ENCODE measurements at regions not wholly inside any gene's neighbourhood (a gene's known extent, or its start where the extent isn't known, plus 50 kb on each side); places are given as distances from the start of the nearest gene placed in this dataset.

DNA sequence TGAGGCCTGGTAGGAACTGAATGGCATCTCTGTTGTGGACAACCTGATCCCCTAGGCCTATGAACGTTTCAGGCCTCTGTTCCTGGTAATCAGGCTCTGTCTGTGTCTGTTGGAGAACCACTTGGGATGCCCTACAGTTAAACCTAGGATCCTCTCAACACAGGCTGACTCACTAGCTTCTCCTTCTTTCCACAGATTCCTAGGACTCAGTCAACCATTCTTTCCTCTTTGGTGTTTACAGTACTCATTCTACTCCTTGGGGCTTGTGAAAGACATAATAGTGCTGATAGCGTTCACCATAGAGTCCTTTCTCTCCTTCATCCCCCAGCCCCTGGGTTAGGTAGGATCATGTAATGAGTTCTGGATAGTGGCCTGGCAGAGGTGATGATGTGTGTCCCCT, 544.3 kb downstream of the METTL4 start:
- Mint-ChIP-seq H3K4me3 (no peak overlapping the region), H3K27ac (no peak overlapping the region), H3K4me1 (no peaks in the 10 kb centered on the region), H3K27me3 (no peaks in the 10 kb centered on the region), H3K36me3 (no peaks in the 10 kb centered on the region), H3K9me3 (no peaks in the 10 kb centered on the region)

DNA sequence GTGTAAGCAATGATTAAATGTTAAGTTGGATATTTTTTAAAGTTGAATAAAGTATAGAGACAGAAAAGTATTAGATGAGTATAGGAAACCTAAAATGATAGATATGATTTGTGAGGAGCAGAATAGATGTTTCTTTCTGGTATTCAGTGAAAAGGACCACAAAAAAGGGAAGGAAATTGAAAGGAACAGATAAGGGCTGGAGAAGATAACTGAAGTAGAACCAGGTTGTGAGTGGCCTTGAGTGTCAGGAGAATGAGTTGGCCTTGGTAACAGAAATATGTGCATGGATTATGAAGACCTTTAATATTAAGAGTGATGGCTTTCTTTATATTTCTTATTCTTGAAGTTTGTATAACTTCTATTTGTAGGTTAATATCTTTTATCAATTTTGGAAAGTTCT, 543.5 kb downstream of the METTL4 start:
- H3K9me3 Mint-ChIP-seq, result no peaks in the 10 kb centered on the region
- H3K27ac Mint-ChIP-seq, result no peak overlapping the region
- no peaks in the 10 kb centered on the region for H3K4me1 Mint-ChIP-seq
- H3K4me3 Mint-ChIP-seq, result no peak overlapping the region
- no peaks in the 10 kb centered on the region for H3K36me3 Mint-ChIP-seq
- no peaks in the 10 kb centered on the region for H3K27me3 Mint-ChIP-seq

DNA sequence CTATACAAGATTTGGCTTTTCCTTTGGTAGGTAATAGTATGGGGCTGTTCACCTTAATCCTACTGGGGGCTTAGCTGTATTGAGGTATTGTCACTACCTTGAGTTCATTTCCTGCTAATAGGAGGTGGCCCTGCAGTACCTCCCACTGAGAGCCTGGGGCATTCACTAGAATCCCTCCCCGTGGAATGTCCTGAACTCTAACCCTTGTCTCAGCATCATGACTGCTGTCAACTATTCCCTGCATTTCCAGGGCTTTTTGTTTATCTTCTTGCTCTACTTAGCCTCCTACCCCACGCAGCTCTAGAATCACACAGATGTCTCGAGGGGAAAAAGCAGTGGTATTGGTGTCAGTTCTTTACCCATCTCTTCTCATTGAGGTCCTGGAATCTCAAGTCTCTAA, 542.3 kb downstream of the METTL4 start:
- no peaks in the 10 kb centered on the region for H3K36me3 Mint-ChIP-seq
- no peak overlapping the region for H3K4me3 Mint-ChIP-seq
- no peak overlapping the region for H3K27ac Mint-ChIP-seq
- no peaks in the 10 kb centered on the region for H3K27me3 Mint-ChIP-seq
- H3K9me3 Mint-ChIP-seq, result no peaks in the 10 kb centered on the region
- H3K4me1 Mint-ChIP-seq, result no peaks in the 10 kb centered on the region

DNA sequence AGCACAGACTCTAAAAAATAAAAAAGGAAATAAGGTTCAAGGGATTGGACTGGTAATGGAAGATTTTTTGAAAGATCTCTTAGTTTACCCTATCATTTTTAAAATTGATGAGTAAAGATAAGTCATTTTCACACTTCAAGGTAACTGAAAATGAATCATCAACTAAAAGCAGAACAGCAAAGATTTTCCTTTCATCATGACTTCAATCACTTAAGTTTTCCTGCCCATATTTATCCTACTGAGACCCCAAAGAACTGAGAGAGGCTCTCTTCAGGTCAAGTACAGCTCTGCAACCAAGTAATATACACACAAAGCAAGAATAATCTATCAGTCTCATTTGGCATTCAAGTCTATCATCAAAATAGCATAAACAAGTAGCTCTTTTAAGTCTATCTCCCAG, 540.7 kb downstream of the METTL4 start:
- Mint-ChIP-seq H3K4me1 (no peaks in the 10 kb centered on the region), H3K27me3 (no peaks in the 10 kb centered on the region), H3K27ac (no peak overlapping the region), H3K4me3 (no peak overlapping the region), H3K9me3 (peaks cover 0 to 1% (median 0%) of the 10 kb centered on the region in 3 donors), H3K36me3 (no peaks in the 10 kb centered on the region)

DNA sequence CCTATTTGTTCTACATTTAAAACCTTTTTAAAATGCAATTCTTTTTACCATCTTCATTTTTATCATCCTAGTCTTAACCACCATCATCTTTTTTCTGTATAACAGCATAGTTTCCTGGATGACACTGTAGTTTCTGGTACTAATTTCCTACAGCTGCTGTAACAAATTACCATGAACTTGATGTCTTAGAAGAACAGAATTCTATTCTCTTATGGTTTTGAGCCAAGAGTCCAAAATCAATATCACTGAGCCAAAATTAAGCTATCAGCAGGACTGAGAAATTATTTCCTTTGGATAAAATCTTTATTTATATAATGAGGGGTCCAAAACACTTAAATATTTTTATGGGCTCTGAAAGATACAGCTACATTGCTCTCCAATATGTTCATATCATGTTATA, 539.3 kb downstream of the METTL4 start:
- no peaks in the 10 kb centered on the region for H3K27me3 Mint-ChIP-seq
- peaks cover 0 to 1% (median 0%) of the 10 kb centered on the region in 3 donors for H3K9me3 Mint-ChIP-seq
- H3K27ac Mint-ChIP-seq, result no peak overlapping the region
- no peaks in the 10 kb centered on the region for H3K36me3 Mint-ChIP-seq
- H3K4me1 Mint-ChIP-seq, result no peaks in the 10 kb centered on the region
- H3K4me3 Mint-ChIP-seq, result no peak overlapping the region

DNA sequence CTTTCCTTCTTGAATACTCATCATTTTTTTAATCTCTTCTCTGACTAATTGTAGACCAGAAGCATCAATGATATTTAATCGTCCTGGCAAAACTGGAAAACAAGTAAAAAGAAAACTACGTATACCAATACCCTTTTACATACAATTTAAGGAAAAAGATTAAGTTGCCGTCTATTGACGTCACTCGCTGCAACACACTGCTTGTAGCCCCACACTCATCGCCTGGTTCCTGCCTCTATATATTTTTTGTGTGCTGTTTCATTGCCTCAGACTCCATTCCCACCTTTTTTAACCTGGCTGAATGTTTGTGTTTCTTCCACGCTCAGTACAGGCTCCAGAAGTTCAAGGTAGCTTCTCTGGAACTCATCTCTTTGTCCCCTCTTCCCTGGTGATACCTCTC, 536.2 kb downstream of the METTL4 start:
- H3K4me1 Mint-ChIP-seq, result no peaks in the 10 kb centered on the region
- H3K27ac Mint-ChIP-seq, result no peak overlapping the region
- no peaks in the 10 kb centered on the region for H3K27me3 Mint-ChIP-seq
- no peak overlapping the region for H3K4me3 Mint-ChIP-seq
- H3K36me3 Mint-ChIP-seq, result no peaks in the 10 kb centered on the region
- peaks cover 0 to 1% (median 0%) of the 10 kb centered on the region in 3 donors for H3K9me3 Mint-ChIP-seq

DNA sequence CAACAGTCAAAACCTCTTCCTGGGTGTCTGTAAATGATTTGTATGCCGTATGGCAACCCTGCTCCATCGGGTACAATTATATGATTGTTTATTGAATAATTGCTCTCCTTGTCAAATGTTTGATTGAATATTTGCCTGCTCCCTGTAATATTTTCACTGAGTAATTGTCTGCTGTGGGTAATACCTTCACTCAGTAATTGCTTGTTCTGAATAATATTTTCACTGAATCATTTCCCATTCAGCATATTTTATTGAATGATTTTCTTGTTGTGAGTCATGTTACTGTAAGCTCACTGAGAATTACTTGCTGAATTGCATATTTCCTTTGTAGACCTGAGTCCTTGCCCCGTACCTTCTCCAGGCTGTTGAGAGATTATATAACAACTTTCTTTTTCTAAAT, 535.2 kb downstream of the METTL4 start:
- H3K9me3 Mint-ChIP-seq, result peaks cover 0 to 1% (median 0%) of the 10 kb centered on the region in 3 donors
- no peak overlapping the region for H3K4me3 Mint-ChIP-seq
- no peaks in the 10 kb centered on the region for H3K36me3 Mint-ChIP-seq
- no peaks in the 10 kb centered on the region for H3K27me3 Mint-ChIP-seq
- no peaks in the 10 kb centered on the region for H3K4me1 Mint-ChIP-seq
- no peak overlapping the region for H3K27ac Mint-ChIP-seq

DNA sequence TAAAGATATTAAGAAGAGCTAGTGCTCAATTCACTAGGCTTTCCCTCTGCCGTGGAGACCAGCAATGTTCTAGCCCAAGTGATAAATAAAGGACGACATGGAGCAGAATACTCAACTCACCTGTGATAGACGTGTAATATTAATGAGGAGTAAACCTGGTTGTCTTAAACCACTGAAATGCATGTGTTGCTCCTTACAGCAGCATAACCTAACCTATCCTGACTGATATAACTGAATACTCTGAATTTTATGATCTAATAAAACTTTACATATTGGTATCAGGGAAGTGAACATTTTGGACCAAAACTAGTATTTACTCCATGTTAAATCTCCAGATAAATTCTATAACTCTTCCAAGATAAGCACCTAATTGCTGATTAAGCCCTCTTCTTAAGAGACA, 531.0 kb downstream of the METTL4 start:
- Mint-ChIP-seq H3K27ac (no peak overlapping the region), H3K36me3 (no peaks in the 10 kb centered on the region), H3K4me3 (no peak overlapping the region), H3K4me1 (no peaks in the 10 kb centered on the region), H3K9me3 (peaks cover 0 to 2% (median 1%) of the 10 kb centered on the region in 3 donors), H3K27me3 (no peaks in the 10 kb centered on the region)

DNA sequence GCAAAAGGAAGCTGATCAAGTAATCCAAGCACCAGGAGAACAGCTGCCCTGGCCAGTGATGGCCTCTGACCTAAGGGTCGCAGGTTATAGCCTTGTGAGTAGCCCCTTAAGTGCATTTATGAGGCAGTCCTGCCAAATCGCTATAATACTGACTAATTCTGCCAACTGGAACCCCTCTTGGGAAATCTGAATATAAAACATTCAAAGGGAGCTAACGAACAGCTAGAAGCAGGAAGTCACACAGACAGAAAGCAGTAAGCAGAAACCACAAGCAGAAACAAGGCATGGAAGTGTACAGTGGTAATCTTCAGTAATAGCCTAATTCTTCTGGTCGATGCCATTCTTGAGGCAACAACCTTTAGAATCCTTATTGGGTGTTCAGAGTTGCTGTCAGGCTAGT, 521.3 kb downstream of the METTL4 start:
- Mint-ChIP-seq H3K4me1 (no peaks in the 10 kb centered on the region), H3K27me3 (no peaks in the 10 kb centered on the region), H3K27ac (no peak overlapping the region), H3K9me3 (peaks cover 0 to 6% (median 4%) of the 10 kb centered on the region in 3 donors), H3K36me3 (no peaks in the 10 kb centered on the region), H3K4me3 (no peak overlapping the region)

DNA sequence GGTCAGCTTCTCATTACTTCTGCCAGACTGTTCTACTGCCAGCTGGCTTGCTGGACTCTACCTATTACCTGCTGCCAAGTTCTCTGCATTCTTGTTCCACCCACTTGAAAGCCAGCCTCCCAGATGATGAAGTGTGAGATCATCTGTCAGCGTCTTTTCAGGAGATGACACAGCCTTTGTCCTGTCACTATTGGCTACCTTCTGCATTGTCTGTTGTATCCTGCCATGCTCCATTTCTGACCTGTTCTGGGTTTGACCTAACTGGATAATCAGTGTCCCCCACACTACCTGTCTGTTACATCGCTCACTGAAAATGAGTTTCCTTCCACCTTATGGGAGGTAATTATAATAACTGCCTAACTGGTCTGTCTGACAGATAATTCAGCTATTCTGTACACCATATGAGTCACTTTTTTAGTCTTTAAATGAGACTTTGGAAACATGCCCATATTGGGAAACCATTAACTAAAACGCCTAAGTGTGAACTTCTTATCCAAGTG, 520.6 kb downstream of the METTL4 start:
- Mint-ChIP-seq H3K27me3 (no peaks in the 10 kb centered on the region), H3K27ac (no peak overlapping the region), H3K9me3 (no peaks in the 10 kb centered on the region), H3K4me1 (no peaks in the 10 kb centered on the region), H3K4me3 (no peak overlapping the region), H3K36me3 (no peaks in the 10 kb centered on the region)

DNA sequence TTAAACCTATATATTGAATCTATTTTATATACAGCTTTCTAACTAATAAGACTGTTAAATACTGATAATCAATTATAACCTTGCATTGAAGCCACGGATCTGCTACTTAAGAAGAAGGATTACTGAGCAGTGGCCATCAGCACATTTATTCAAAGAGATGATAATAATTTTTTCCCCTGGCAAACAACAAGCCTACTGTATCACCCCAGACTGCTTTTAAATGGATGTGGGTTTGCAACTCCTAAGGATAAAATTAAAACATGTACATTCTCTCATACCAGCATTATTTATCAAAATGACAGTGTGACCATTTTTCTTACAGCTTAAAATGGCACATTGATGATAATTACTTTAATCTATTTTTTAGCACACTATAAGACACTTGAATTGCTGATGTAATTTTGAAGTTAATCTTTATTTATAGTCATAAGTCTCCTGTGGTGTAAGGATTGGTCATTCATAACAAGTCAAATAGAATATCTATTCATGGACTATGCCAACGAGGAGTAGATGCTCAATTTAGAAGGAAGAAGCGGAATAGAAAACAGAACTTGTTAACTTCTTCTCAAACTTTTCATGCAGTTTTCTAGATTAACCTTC, 517.7 kb downstream of the METTL4 start:
- H3K27ac Mint-ChIP-seq, result no peak overlapping the region

DNA sequence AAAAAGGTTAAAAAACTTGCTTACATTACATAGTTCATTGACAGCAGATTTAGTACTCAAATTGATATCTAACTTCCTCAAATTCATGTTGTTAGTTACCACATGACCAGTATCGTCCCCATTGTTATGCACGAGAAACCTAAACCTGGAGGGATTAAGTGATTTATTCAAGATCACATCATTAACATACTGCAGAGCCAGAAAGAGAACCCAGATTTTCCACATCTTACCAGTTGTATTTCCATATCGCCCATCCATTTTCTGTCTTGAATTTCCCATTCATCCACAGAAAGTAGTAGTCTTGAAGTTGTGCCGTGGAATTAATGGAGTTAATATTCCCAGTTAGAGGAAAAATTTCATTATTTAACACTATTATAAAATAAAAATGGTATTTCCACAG, 512.0 kb downstream of the METTL4 start:
- Mint-ChIP-seq H3K27ac (no peak overlapping the region), H3K9me3 (peaks cover 0 to 10% (median 7%) of the 10 kb centered on the region in 3 donors), H3K4me1 (no peaks in the 10 kb centered on the region), H3K27me3 (no peaks in the 10 kb centered on the region), H3K36me3 (no peaks in the 10 kb centered on the region), H3K4me3 (no peak overlapping the region)

More for the DNA sequence above, 517.7 kb downstream of the METTL4 start:
- H3K36me3 Mint-ChIP-seq, result no peaks in the 10 kb centered on the region
- H3K4me1 Mint-ChIP-seq, result no peaks in the 10 kb centered on the region
- peaks cover 0 to 2% (median 0%) of the 10 kb centered on the region in 3 donors for H3K9me3 Mint-ChIP-seq
- H3K27me3 Mint-ChIP-seq, result no peaks in the 10 kb centered on the region
- H3K4me3 Mint-ChIP-seq, result no peak overlapping the region

DNA sequence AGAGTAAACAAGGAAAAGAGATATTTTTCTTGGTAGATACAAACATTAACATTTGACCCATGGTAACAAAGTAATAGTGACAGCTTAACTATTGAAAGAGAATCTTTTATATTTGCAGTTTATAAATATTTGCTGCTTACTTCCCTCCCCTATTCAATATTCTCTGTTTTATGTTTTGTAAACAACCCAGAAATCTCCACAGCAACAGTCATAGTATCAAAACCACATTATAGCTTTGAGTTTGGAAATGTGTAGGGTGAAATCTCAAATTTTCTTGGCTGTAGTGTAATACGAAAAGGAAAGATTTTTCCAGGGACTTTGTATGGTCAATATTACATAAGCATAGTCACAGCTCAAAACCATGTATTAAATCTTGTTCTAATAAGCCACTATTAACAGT, 511.2 kb downstream of the METTL4 start:
- Mint-ChIP-seq H3K36me3 (no peaks in the 10 kb centered on the region), H3K4me1 (no peaks in the 10 kb centered on the region), H3K27ac (no peak overlapping the region), H3K27me3 (no peaks in the 10 kb centered on the region), H3K9me3 (peaks cover 1 to 10% (median 7%) of the 10 kb centered on the region in 3 donors), H3K4me3 (no peak overlapping the region)

DNA sequence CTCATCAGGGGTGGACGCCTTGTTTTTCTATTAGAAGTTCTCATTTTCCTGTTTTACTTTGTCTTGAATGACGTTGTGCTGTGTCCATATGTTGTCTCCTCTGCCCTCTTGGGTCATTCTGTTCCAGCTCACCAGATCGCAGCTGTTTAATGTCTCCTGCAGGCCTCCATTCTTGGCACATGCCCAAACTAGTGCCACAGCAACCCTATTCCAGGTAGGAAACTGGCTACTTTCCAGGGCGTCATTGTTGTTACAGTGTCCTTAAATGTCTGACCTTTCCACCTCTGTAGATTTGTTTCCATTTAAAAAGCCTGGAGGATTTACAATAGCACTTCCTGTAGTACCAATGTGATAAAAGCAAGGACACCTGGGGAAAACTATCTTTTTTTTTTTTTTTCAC, 500.7 kb downstream of the METTL4 start:
- Mint-ChIP-seq H3K9me3 (peaks cover 0 to 3% (median 0%) of the 10 kb centered on the region in 3 donors), H3K27ac (no peak overlapping the region), H3K4me1 (no peaks in the 10 kb centered on the region)

DNA sequence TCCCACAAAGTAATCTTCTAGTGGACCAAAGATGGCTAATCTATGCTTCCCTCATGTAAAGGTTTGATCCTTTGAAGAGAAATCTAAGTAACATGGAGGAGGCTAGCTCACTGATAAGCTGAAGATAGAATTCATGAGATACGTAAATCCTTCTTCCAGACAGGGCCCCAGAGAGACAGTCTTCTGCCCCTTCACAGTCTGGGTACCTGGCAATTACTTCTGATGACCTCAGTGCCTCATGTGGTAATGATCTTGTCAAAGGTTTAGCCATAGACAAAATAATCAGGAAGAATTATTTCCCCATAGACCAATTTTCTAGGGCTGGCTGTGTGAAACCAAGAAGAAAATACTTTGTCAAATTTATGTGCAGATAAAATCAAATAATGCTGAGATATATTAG, 495.8 kb downstream of the METTL4 start:
- Mint-ChIP-seq H3K27me3 (peaks cover 1% of the 10 kb centered on the region), H3K4me3 (no peak overlapping the region), H3K4me1 (no peaks in the 10 kb centered on the region), H3K9me3 (peaks cover 0 to 5% (median 0%) of the 10 kb centered on the region in 3 donors), H3K27ac (no peak overlapping the region), H3K36me3 (peaks cover 2% of the 10 kb centered on the region)

More for the DNA sequence above, 500.7 kb downstream of the METTL4 start:
- H3K4me3 Mint-ChIP-seq, result no peak overlapping the region
- peaks cover 1% of the 10 kb centered on the region for H3K27me3 Mint-ChIP-seq
- H3K36me3 Mint-ChIP-seq, result no peaks in the 10 kb centered on the region

DNA sequence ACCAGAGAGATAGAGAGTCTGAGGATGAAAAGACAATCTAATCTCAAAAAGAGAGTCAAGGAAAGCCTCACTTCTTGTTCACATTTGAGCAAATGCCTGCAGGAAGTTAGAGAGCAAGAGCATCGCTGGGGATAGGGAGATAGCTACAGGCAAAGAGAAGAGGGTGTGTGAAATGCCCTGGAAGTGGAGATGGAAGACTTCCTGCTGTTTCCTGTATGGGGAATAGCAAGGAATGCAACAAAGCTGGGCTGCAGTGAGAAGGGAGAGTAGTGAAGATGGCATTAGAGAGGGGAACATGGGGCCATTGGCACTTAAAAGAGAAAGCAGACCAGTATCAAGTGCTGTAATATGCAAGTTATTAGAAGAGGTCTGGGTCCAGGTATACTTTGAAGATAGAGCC, 488.6 kb downstream of the METTL4 start:
- Mint-ChIP-seq H3K9me3 (no peaks in the 10 kb centered on the region), H3K4me3 (no peak overlapping the region), H3K36me3 (no peaks in the 10 kb centered on the region), H3K4me1 (peaks cover 0 to 1% (median 0%) of the 10 kb centered on the region in 3 donors), H3K27me3 (no peaks in the 10 kb centered on the region), H3K27ac (no peak overlapping the region)
